Liver (tissue), 7 donors: ENCODE measurements at regions not wholly inside any gene's neighbourhood (a gene's known extent, or its start where the extent isn't known, plus 50 kb on each side); places are given as distances from the start of the nearest gene placed in this dataset.

Source experiments
- DNase-seq: peaks from one replicate; pipeline ENCODE4 v3.0.0-alpha.2; 2017; ENCODE audit warnings: low spot score
- H3K27ac ChIP-seq, 2 donors: one replicate each; pipeline ENCODE4 v1.7.0; 2013; ENCODE audit warnings: inconsistent platforms in 2 of 2, low read length in 2 of 2, control low read depth in 1 of 2, low read depth in 1 of 2, mild to moderate bottlenecking in 1 of 2
- H3K27me3 ChIP-seq, 4 donors: one replicate each; pipeline versions ENCODE4 v1.6.1 to v1.7.0; 2013; ENCODE audit warnings: low read length in 3 of 4, inconsistent platforms in 1 of 4, mild to moderate bottlenecking in 1 of 4, moderate library complexity in 1 of 4; ENCODE audit not compliant: control insufficient read depth in 4 of 4, insufficient read depth in 4 of 4
- H3K36me3 ChIP-seq, 4 donors: one replicate each; pipeline versions ENCODE4 v1.6.1 to v1.7.0; 2013; ENCODE audit warnings: low read length in 3 of 4, mild to moderate bottlenecking in 3 of 4, low read depth in 1 of 4, moderate library complexity in 1 of 4; ENCODE audit not compliant: control insufficient read depth in 4 of 4, insufficient read depth in 3 of 4
- H3K4me1 ChIP-seq, 4 donors: one replicate each; pipeline versions ENCODE4 v1.6.1 to v1.7.0; 2013; ENCODE audit warnings: low read length in 3 of 4, mild to moderate bottlenecking in 3 of 4, moderate library complexity in 1 of 4; ENCODE audit not compliant: control insufficient read depth in 4 of 4, insufficient read depth in 4 of 4
- H3K4me3 ChIP-seq, 3 donors: one replicate each; pipeline versions ENCODE4 v1.6.1 to v1.7.0; 2013; ENCODE audit warnings: low read length in 3 of 3, control low read depth in 1 of 3, low read depth in 1 of 3, mild to moderate bottlenecking in 1 of 3
- H3K9ac ChIP-seq, 2 donors: one replicate each; pipeline ENCODE4 v1.7.0; 2013; ENCODE audit warnings: low read length in 2 of 2, mild to moderate bottlenecking in 2 of 2, moderate library complexity in 2 of 2, control low read depth in 1 of 2, low read depth in 1 of 2
- H3K9me3 ChIP-seq, 4 donors: one replicate each; pipeline versions ENCODE4 v1.6.1 to v1.7.0; 2013; ENCODE audit warnings: low read length in 3 of 4; ENCODE audit not compliant: control insufficient read depth in 4 of 4
- EGR1 ChIP-seq, 2 donors: IDR thresholded peaks; 2 replicates each; pipeline ENCODE4 v1.6.1; 2016 to 2018; ENCODE audit warnings: antibody characterized with exemption in 2 of 2, low read depth in 2 of 2
- FOXA1 ChIP-seq: IDR thresholded peaks from 2 replicates; pipeline ENCODE4 v1.6.1; 2016; ENCODE audit warnings: antibody characterized with exemption
- GABPA ChIP-seq, 2 donors: IDR thresholded peaks in 1 of 2; conservative IDR thresholded peaks in 1 of 2; 2 replicates each; pipeline ENCODE4 v1.6.1; 2016; ENCODE audit warnings: antibody characterized with exemption in 2 of 2, mild to moderate bottlenecking in 1 of 2, moderate library complexity in 1 of 2
- HNF4A ChIP-seq, 2 donors: conservative IDR thresholded peaks; 2 replicates each; pipeline ENCODE4 v1.6.1; 2016; ENCODE audit warnings: antibody characterized with exemption in 2 of 2, mild to moderate bottlenecking in 2 of 2
- HNF4G ChIP-seq: IDR thresholded peaks from 2 replicates; pipeline ENCODE4 v1.6.1; 2016; ENCODE audit warnings: antibody characterized with exemption
- JUND ChIP-seq, 2 donors: IDR thresholded peaks; 2 replicates each; pipeline ENCODE4 v1.6.1; 2016; ENCODE audit warnings: antibody characterized with exemption in 2 of 2
- NR2F2 ChIP-seq: IDR thresholded peaks from 2 replicates; pipeline ENCODE4 v1.6.1; 2016; ENCODE audit warnings: antibody characterized with exemption
- REST ChIP-seq: IDR thresholded peaks from 2 replicates; pipeline ENCODE4 v1.6.1; 2016; ENCODE audit warnings: antibody characterized with exemption, mild to moderate bottlenecking
- RXRA ChIP-seq, 2 donors: IDR thresholded peaks; 2 replicates each; pipeline ENCODE4 v1.6.1; 2017 to 2018; ENCODE audit warnings: antibody characterized with exemption in 2 of 2, mild to moderate bottlenecking in 1 of 2
- TAF1 ChIP-seq: conservative IDR thresholded peaks from 2 replicates; pipeline ENCODE4 v1.6.1; 2016; ENCODE audit warnings: antibody characterized with exemption, mild to moderate bottlenecking
- WGBS: extraction: QIAGEN DNeasy Blood & Tissue Kit; methylation state at CpG from one replicate; pipeline ENCODE4 v1.1.7; 2013; 5-methylcytosine and 5-hydroxymethylcytosine counted together
- TF ChIP-seq, protein P1 (sequence below): IDR thresholded peaks from 2 replicates; pipeline ENCODE4 v1.6.1; 2016; ENCODE audit warnings: antibody characterized with exemption
- TF ChIP-seq, protein P2 (sequence below): IDR thresholded peaks from 2 replicates; pipeline ENCODE4 v1.6.1; 2016; ENCODE audit warnings: antibody characterized with exemption
- donor health status: healthy.
- donor health status: healthy.
- donor health status: healthy.
- donor health status: healthy.

DNA sequence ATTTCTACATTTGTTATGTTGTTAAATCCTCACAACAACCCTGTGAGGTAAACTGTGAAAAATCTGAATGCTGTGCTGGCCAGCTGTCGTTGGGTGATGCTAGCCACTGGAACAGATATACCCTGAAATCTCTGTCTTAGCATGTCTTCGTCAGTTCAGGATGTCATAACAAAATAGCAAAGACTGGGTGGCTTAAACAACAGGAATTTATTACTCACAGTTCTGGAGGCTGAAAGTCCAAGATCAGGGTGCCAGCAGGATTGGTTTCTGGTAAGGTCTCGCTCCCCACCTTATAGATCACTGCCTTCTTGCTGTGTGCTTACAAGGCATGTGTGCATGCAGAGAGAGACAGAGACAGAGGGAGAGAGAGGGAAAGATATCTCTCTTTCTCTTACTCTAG is 211.7 kb downstream of the C11orf91 start:
- Histone ChIP-seq H3K4me1 (no peaks in the 10 kb centered on the region), H3K9ac (no peak overlapping the region), H3K27ac (no peak overlapping the region), H3K9me3 (no peaks in the 10 kb centered on the region), H3K27me3 (no peaks in the 10 kb centered on the region), H3K4me3 (no peak overlapping the region), H3K36me3 (no peaks in the 10 kb centered on the region)
- DNase-seq: no peak
- no peak for TF ChIP-seq REST
- TF ChIP-seq NR2F2: no peak
- TF ChIP-seq, protein P1, sequence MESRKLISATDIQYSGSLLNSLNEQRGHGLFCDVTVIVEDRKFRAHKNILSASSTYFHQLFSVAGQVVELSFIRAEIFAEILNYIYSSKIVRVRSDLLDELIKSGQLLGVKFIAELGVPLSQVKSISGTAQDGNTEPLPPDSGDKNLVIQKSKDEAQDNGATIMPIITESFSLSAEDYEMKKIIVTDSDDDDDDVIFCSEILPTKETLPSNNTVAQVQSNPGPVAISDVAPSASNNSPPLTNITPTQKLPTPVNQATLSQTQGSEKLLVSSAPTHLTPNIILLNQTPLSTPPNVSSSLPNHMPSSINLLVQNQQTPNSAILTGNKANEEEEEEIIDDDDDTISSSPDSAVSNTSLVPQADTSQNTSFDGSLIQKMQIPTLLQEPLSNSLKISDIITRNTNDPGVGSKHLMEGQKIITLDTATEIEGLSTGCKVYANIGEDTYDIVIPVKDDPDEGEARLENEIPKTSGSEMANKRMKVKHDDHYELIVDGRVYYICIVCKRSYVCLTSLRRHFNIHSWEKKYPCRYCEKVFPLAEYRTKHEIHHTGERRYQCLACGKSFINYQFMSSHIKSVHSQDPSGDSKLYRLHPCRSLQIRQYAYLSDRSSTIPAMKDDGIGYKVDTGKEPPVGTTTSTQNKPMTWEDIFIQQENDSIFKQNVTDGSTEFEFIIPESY: no peak
- no peak for TF ChIP-seq HNF4G
- TF ChIP-seq RXRA (IDR thresholded peaks at IDR 0.05): no peak
- TF ChIP-seq TAF1: no peak
- TF ChIP-seq, protein P2, sequence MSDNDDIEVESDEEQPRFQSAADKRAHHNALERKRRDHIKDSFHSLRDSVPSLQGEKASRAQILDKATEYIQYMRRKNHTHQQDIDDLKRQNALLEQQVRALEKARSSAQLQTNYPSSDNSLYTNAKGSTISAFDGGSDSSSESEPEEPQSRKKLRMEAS: no peak
- TF ChIP-seq JUND (IDR thresholded peaks at IDR 0.05): no peak
- TF ChIP-seq HNF4A (conservative IDR thresholded peaks at IDR 0.05): no peak
- TF ChIP-seq GABPA (IDR thresholded peaks at IDR 0.05 in 1 of 2, conservative IDR thresholded peaks at IDR 0.05 in 1 of 2): no peak
- WGBS: 69% methylated on average over 3 of the region's 3 CpGs

GRCh38 chr11:33480626-33481025 is 220.0 kb downstream of the C11orf91 start:
- H3K9ac ChIP-seq: no peak overlapping the region
- H3K27me3 ChIP-seq: no peaks in the 10 kb centered on the region
- DNase-seq: no peak
- TF ChIP-seq JUND (IDR thresholded peaks at IDR 0.05): no peak
- TF ChIP-seq HNF4G: no peak
- TF ChIP-seq GABPA (IDR thresholded peaks at IDR 0.05 in 1 of 2, conservative IDR thresholded peaks at IDR 0.05 in 1 of 2): no peak
- TF ChIP-seq HNF4A (conservative IDR thresholded peaks at IDR 0.05): no peak
- no peak for TF ChIP-seq FOXA1
- no peak for TF ChIP-seq TAF1
- TF ChIP-seq, protein P1: no peak
- no peak for TF ChIP-seq EGR1 (IDR thresholded peaks at IDR 0.05; ENCODE audit: low read depth in 2 of 2)
- H3K27ac ChIP-seq: no peak overlapping the region
- H3K36me3 ChIP-seq: no peaks in the 10 kb centered on the region
- peaks cover 0 to 8% (median 5%) of the 10 kb centered on the region in 4 donors for H3K4me1 ChIP-seq
- WGBS: 75% methylated on average over 3 of the region's 3 CpGs
- no peaks in the 10 kb centered on the region for H3K9me3 ChIP-seq
- no peak overlapping the region for H3K4me3 ChIP-seq
